ENCODE measurements at regions not wholly inside any gene's neighbourhood (a gene's known extent, or its start where the extent isn't known, plus 50 kb on each side); places are given as distances from the start of the nearest gene placed in this dataset.

DNA sequence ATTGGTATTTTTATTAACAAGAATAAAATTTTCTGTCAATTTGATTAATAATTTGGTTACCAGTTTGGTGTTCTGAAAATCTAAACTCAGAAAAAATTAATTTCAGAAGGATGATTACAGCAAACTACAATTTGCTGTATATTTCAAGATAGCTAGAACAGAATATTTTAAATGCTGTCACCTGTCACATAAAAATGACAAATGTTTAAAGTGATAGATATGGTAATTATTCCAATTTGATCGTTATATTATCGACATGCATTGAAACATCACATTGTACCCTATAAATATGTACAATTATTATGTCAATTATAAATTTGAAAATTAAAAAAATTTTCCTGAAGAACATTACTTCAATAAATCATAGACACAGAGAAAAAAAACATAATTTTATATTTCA lies 56.9 kb upstream of the SLITRK5 start:
- no peak for TF ChIP-seq GATA2 (IDR thresholded peaks at IDR 0.05; ENCODE audit: low read depth, low read length)
- no peak for TF ChIP-seq GATA3 (IDR thresholded peaks at IDR 0.05; ENCODE audit: low read depth, low read length)
